ENCODE measurements at regions not wholly inside any gene's neighbourhood (a gene's known extent, or its start where the extent isn't known, plus 50 kb on each side); places are given as distances from the start of the nearest gene placed in this dataset.

DNA sequence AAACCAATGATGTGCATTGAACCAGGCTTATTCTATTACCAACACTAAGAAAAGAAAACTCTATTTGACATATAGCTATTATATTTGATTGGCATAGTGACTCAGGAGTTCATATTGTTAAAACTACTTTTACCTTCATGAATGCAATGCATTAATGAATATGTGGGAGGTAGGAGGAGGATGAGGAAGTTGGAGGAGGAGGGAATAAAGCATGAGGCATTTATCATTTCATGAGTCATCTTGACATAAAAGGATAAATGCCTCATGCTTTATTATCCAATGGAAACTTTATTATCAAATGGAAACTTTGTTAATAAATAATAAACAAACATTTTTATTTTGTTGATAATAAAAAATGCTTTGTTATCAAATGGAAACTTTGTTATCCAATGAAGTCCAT, 116.5 kb downstream of the SPRY2 start:
- Histone ChIP-seq H3K9me1 (ENCODE audit: insufficient read depth, low read length) (no peaks in the 10 kb centered on the region), H3K4me3 (ENCODE audit: insufficient read depth, low read depth, low read length) (no peak overlapping the region), H3K23ac (ENCODE audit: low read depth, low read length) (no peak overlapping the region), H4K5ac (ENCODE audit: low read depth, low read length) (no peak overlapping the region), H2BK5ac (ENCODE audit: low read depth, low read length, poor library complexity, severe bottlenecking) (no peak overlapping the region), H2AK5ac (ENCODE audit: low read depth, low read length) (no peak overlapping the region), H3K79me1 (ENCODE audit: low read depth in 1 of 2, low read length in 2 of 2) (no peaks in the 10 kb centered on the region), H4K20me1 (ENCODE audit: insufficient read depth, low read length) (no peaks in the 10 kb centered on the region), H3K4me1 (ENCODE audit: control insufficient read depth, insufficient read depth, low read length) (no peaks in the 10 kb centered on the region), H4K8ac (ENCODE audit: low read depth in 2 of 2, low read length in 2 of 2) (no peak overlapping the region), H3K56ac (ENCODE audit: extremely low read depth, insufficient read depth, low read length) (no peak overlapping the region), H3K36me3 (ENCODE audit: control insufficient read depth, insufficient read depth, low read length) (no peaks in the 10 kb centered on the region), H3K18ac (ENCODE audit: low read depth, low read length) (no peak overlapping the region), H3K27ac (ENCODE audit: insufficient read depth, low read length) (no peak overlapping the region), H3K9me3 (ENCODE audit: control insufficient read depth, insufficient read depth, low read length) (no peaks in the 10 kb centered on the region), H2AK9ac (replicated peaks; ENCODE audit: low read depth, low read length, poor library complexity) (no peak overlapping the region), H4K91ac (ENCODE audit: insufficient read depth, low read depth, low read length) (no peak overlapping the region), H3K4me2 (ENCODE audit: low read depth, low read length) (no peak overlapping the region), H2BK15ac (ENCODE audit: low read depth, low read length) (no peak overlapping the region), H3K14ac (replicated peaks; ENCODE audit: low read depth, low read length) (no peak overlapping the region), H3K27me3 (ENCODE audit: control insufficient read depth, insufficient read depth, low read length) (no peaks in the 10 kb centered on the region), H2BK120ac (ENCODE audit: low read depth, low read length) (no peak overlapping the region), H3K9ac (ENCODE audit: low read depth, low read length) (no peak overlapping the region), H3K4ac (ENCODE audit: low read depth, low read length) (no peak overlapping the region), H2BK20ac (ENCODE audit: low read depth, low read length) (no peak overlapping the region), H2AFZ (replicated peaks; ENCODE audit: low read length, poor library complexity) (no peak overlapping the region)
- TF ChIP-seq MAZ (IDR thresholded peaks at IDR 0.05; ENCODE audit: borderline replicate concordance, low read depth, low read length): no peak
- TF ChIP-seq, protein P1, sequence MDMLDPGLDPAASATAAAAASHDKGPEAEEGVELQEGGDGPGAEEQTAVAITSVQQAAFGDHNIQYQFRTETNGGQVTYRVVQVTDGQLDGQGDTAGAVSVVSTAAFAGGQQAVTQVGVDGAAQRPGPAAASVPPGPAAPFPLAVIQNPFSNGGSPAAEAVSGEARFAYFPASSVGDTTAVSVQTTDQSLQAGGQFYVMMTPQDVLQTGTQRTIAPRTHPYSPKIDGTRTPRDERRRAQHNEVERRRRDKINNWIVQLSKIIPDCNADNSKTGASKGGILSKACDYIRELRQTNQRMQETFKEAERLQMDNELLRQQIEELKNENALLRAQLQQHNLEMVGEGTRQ (IDR thresholded peaks at IDR 0.05; ENCODE audit: low read depth, low read length): no peak
- intact Hi-C loops (cut with micrococcal nuclease): no loop called here
- ChIA-PET POLR2A (ENCODE audit: unreplicated experiment) (no interaction called here), CTCF (interaction anchor here (0.7 kb wide), 1 partner anchor 11 kb away, joined by 3 read pairs; no protein-coding TSS in a partner anchor)
- dilution Hi-C loops (cut with HindIII; ENCODE audit: low sequenced_read_pairs, unreplicated experiment): no loop called here
- BruUV-seq (replicated peaks): no TSS peak
- peak; percentile 26 for DNase-seq
- no peak for ATAC-seq (ENCODE audit: low read depth)
- in situ Hi-C loops (cut with MboI; ENCODE audit: low sequenced_read_pairs): no loop called here

Measured in IMR-90 (cell line).